B cell (primary cell): ENCODE measurements at regions not wholly inside any gene's neighbourhood (a gene's known extent, or its start where the extent isn't known, plus 50 kb on each side); places are given as distances from the start of the nearest gene placed in this dataset.

Source experiments
- ATAC-seq: fragments of 200-7000 bp; cut with Tn5 transposase; one replicate; pipeline ENCODE4 v1.10.0; 2021; ENCODE audit warnings: low read depth, mild to moderate bottlenecking, moderate number of reproducible peaks, moderate library complexity
- CTCF ChIA-PET: fragments of 350-600 bp; sonication (Branson Sonifier 250); formaldehyde crosslinking; loops from one replicate; lab custom pipeline; 2021; ENCODE audit warnings: antibody characterized with exemption, inconsistent platforms; lab: Charles Lee
- POLR2A ChIA-PET: fragments of 350-600 bp; sonication (Branson Sonifier 250); formaldehyde crosslinking; loops from one replicate; lab custom pipeline; 2021; ENCODE audit warnings: antibody characterized with exemption; lab: Charles Lee
- DNase-seq: peaks from one replicate; pipeline ENCODE4 v3.0.0; 2013
- H2AFZ ChIP-seq: 2 replicates; pipeline ENCODE4 v1.6.1; 2012; ENCODE audit warnings: mild to moderate bottlenecking, low read depth, low read length; ENCODE audit not compliant: insufficient read depth, poor library complexity, severe bottlenecking
- H3K27ac ChIP-seq, 2 donors: 1 replicate in 1 of 2; 2 replicates in 1 of 2; pipeline ENCODE4 v1.5.1; 2012 to 2013; ENCODE audit warnings: low read length in 2 of 2, mild to moderate bottlenecking in 2 of 2, moderate library complexity in 1 of 2
- H3K27me3 ChIP-seq, 4 experiments: fragments of 200-600 bp in 1 of 4; sonication (generic) in 1 of 4; replicated peaks in 1 of 4; 1 replicate in 2 of 4; 2 replicates in 2 of 4; pipeline versions ENCODE4 v1.6.1 to v1.7.0; 2013 to 2016; ENCODE audit warnings: low read length in 3 of 4, mild to moderate bottlenecking in 2 of 4, mixed read lengths in 1 of 4, moderate library complexity in 1 of 4; ENCODE audit not compliant: insufficient read depth in 4 of 4, control insufficient read depth in 3 of 4; ENCODE audit errors: control extremely low read depth in 1 of 4
- H3K36me3 ChIP-seq, 2 experiments: replicated peaks in 1 of 2; 1 replicate in 1 of 2; 2 replicates in 1 of 2; pipeline versions ENCODE4 v1.6.1 to v1.7.1; 2013; ENCODE audit warnings: low read length in 1 of 2; ENCODE audit not compliant: insufficient read depth in 2 of 2, control insufficient read depth in 1 of 2; ENCODE audit errors: control extremely low read depth in 1 of 2, extremely low read depth in 1 of 2
- H3K4me1 ChIP-seq, 2 donors: fragments of 200-600 bp in 1 of 2; sonication (generic) in 1 of 2; 1 replicate in 1 of 2; 2 replicates in 1 of 2; pipeline versions ENCODE4 v1.5.1 to v1.6.1; 2013 to 2017; ENCODE audit warnings: low read length in 2 of 2; ENCODE audit not compliant: control insufficient read depth in 2 of 2, insufficient read depth in 2 of 2
- H3K4me2 ChIP-seq: replicated peaks from 2 replicates; pipeline ENCODE3; 2012; ENCODE audit warnings: mild to moderate bottlenecking, low read depth, low read length; ENCODE audit not compliant: poor library complexity, severe bottlenecking
- H3K4me3 ChIP-seq, 5 experiments: fragments of 200-600 bp in 1 of 5; sonication (generic) in 1 of 5; 1 replicate in 3 of 5; 2 replicates in 2 of 5; pipeline versions ENCODE4 v1.5.1 to v1.7.0; 2011 to 2016; ENCODE audit warnings: low read length in 4 of 5, mild to moderate bottlenecking in 4 of 5, low read depth in 2 of 5, control low read depth in 1 of 5, moderate library complexity in 1 of 5; ENCODE audit not compliant: insufficient read depth in 1 of 5; ENCODE audit errors: control extremely low read depth in 1 of 5, extremely low read depth in 1 of 5
- H3K79me2 ChIP-seq: fragments of 200-600 bp; sonication (generic); one replicate; pipeline ENCODE4 v1.6.0; 2016; ENCODE audit warnings: low read length; ENCODE audit not compliant: control insufficient read depth, insufficient read depth
- H3K9ac ChIP-seq: fragments of 200-600 bp; sonication (generic); 2 replicates; pipeline ENCODE4 v1.6.1; 2017; ENCODE audit warnings: mild to moderate bottlenecking, low read length, moderate library complexity
- H3K9me3 ChIP-seq, 3 donors: one replicate each; pipeline versions ENCODE4 v1.6.1 to v1.7.1; 2013; ENCODE audit warnings: low read length in 2 of 3; ENCODE audit not compliant: control insufficient read depth in 2 of 3, insufficient read depth in 1 of 3; ENCODE audit errors: control extremely low read depth in 1 of 3
- H4K20me1 ChIP-seq: 2 replicates; pipeline ENCODE4 v1.6.0; 2012; ENCODE audit warnings: mild to moderate bottlenecking, low read length; ENCODE audit not compliant: insufficient read depth, control insufficient read depth, poor library complexity, severe bottlenecking
- H3K27ac Mint-ChIP-seq: one replicate; pipeline ENCODE4 v1.8.0; 2021; ENCODE audit warnings: mixed read lengths
- H3K27me3 Mint-ChIP-seq: one replicate; pipeline ENCODE4 v1.8.0; 2021; ENCODE audit warnings: mixed read lengths
- H3K4me1 Mint-ChIP-seq: one replicate; pipeline ENCODE4 v1.8.0; 2021; ENCODE audit warnings: mixed read lengths
- H3K4me3 Mint-ChIP-seq: one replicate; pipeline ENCODE4 v1.8.0; 2021; ENCODE audit warnings: mixed read lengths
- H3K9me3 Mint-ChIP-seq: one replicate; pipeline ENCODE4 v1.8.0; 2022; ENCODE audit warnings: mixed read lengths; ENCODE audit not compliant: insufficient read depth
- CTCF ChIP-seq: fragments of 200-600 bp; IDR thresholded peaks from one replicate; pipeline ENCODE4 v1.8.0; 2022; ENCODE audit warnings: antibody characterized with exemption, mild to moderate bottlenecking
- EZH2 ChIP-seq: IDR thresholded peaks from 2 replicates; pipeline ENCODE4 v1.6.1; 2012; ENCODE audit warnings: borderline replicate concordance, low read depth, mild to moderate bottlenecking, moderate library complexity, low read length; ENCODE audit not compliant: insufficient read depth, poor library complexity, severe bottlenecking
- WGBS: methylation state at CpG from one replicate; pipeline ENCODE4 v1.1.5; 2013; ENCODE audit warnings: missing lambda C conversion rate; ENCODE audit not compliant: insufficient coverage; 5-methylcytosine and 5-hydroxymethylcytosine counted together
- intact Hi-C: fragments of 100-400 bp; cut with micrococcal nuclease; formaldehyde crosslinking; loops from one replicate; pipeline ENCODE4 v1.10.0; 2022

GRCh38 chr7:153829525-153829924 is 222.7 kb upstream of the DPP6 start:
- Histone ChIP-seq H4K20me1 (no peaks in the 10 kb centered on the region), H3K27me3 (no peaks in the 10 kb centered on the region), H3K27ac (no peak overlapping the region), H3K9ac (no peak overlapping the region), H3K79me2 (no peaks in the 10 kb centered on the region), H3K4me3 (no peak overlapping the region), H3K9me3 (peaks cover 0 to 16% (median 0%) of the 10 kb centered on the region in 3 donors), H3K36me3 (no peaks in the 10 kb centered on the region), H2AFZ (no peak overlapping the region), H3K4me1 (no peaks in the 10 kb centered on the region), H3K4me2 (no peak overlapping the region)
- Mint-ChIP-seq H3K4me3 (no peak overlapping the region), H3K27ac (no peak overlapping the region), H3K4me1 (no peaks in the 10 kb centered on the region), H3K9me3 (no peaks in the 10 kb centered on the region), H3K27me3 (no peaks in the 10 kb centered on the region)
- no peak for ATAC-seq
- intact Hi-C loops = no loop called here
- POLR2A ChIA-PET = no interaction called here
- CTCF ChIA-PET = no interaction called here
- DNase-seq = no peak
- no peak for TF ChIP-seq CTCF
- no peak for TF ChIP-seq EZH2
- 80% methylated on average over 7 of the region's 9 CpGs for WGBS

GRCh38 chr7:153832160-153832559 is 220.0 kb upstream of the DPP6 start:
- DNase-seq = no peak
- H3K4me2 ChIP-seq = no peak overlapping the region
- H3K4me1 ChIP-seq = no peaks in the 10 kb centered on the region
- H3K4me3 Mint-ChIP-seq = no peak overlapping the region
- H3K9me3 Mint-ChIP-seq = peaks cover 2% of the 10 kb centered on the region
- H3K9ac ChIP-seq = no peak overlapping the region
- no peaks in the 10 kb centered on the region for H3K27me3 Mint-ChIP-seq
- no peak for ATAC-seq
- H3K79me2 ChIP-seq = no peaks in the 10 kb centered on the region
- no peaks in the 10 kb centered on the region for H4K20me1 ChIP-seq
- no peak overlapping the region for H2AFZ ChIP-seq
- H3K9me3 ChIP-seq = peaks cover 0 to 16% (median 0%) of the 10 kb centered on the region in 3 donors
- ChIA-PET CTCF (no interaction called here), POLR2A (no interaction called here)
- H3K27ac ChIP-seq = no peak overlapping the region
- H3K27ac Mint-ChIP-seq = no peak overlapping the region
- WGBS = no CpG with 5 or more reads among the region's 4 CpGs
- intact Hi-C loops = no loop called here
- no peak for TF ChIP-seq EZH2
- H3K27me3 ChIP-seq = no peaks in the 10 kb centered on the region
- H3K36me3 ChIP-seq = no peaks in the 10 kb centered on the region
- no peaks in the 10 kb centered on the region for H3K4me1 Mint-ChIP-seq
- H3K4me3 ChIP-seq = no peak overlapping the region
